Breast epithelium (tissue), 4 donors: ENCODE measurements at regions not wholly inside any gene's neighbourhood (a gene's known extent, or its start where the extent isn't known, plus 50 kb on each side); places are given as distances from the start of the nearest gene placed in this dataset.

Experiments used
- DNase-seq, 2 donors: peaks; one replicate each; pipeline ENCODE4 v3.0.0-alpha.2; 2019; ENCODE audit warnings: low spot score in 2 of 2
- H3K27ac ChIP-seq, 2 donors: fragments of 200-600 bp; sonication (generic) in 1 of 2; one replicate each; pipeline ENCODE4 v1.5.1; 2016 to 2019; ENCODE audit warnings: mild to moderate bottlenecking in 1 of 2
- H3K27me3 ChIP-seq, 2 donors: fragments of 200-600 bp; sonication (generic) in 1 of 2; one replicate each; pipeline versions ENCODE4 v1.5.1 to v1.6.0; 2017 to 2019; ENCODE audit warnings: control low read depth in 1 of 2, mild to moderate bottlenecking in 1 of 2
- H3K36me3 ChIP-seq: fragments of 200-600 bp; one replicate; pipeline ENCODE4 v1.5.1; 2019
- H3K4me1 ChIP-seq, 2 donors: fragments of 200-600 bp; sonication (generic); one replicate each; pipeline ENCODE4 v1.5.1; 2016 to 2019; ENCODE audit warnings: control low read depth in 1 of 2
- H3K4me3 ChIP-seq, 3 donors: fragments of 200-600 bp; sonication (generic); 1 replicate in 2 of 3; 2 replicates in 1 of 3; pipeline ENCODE4 v1.5.1; 2016 to 2019; ENCODE audit warnings: mild to moderate bottlenecking in 3 of 3, moderate library complexity in 2 of 3
- H3K9me3 ChIP-seq, 2 donors: fragments of 200-600 bp; sonication (generic) in 1 of 2; one replicate each; pipeline ENCODE4 v1.5.1; 2016 to 2019; ENCODE audit warnings: control low read depth in 1 of 2
- CTCF ChIP-seq, 3 donors: fragments of 450-650 bp; IDR thresholded peaks; one replicate each; pipeline ENCODE4 v1.5.1; 2016 to 2017; ENCODE audit warnings: antibody characterized with exemption in 3 of 3, mild to moderate bottlenecking in 3 of 3, moderate library complexity in 3 of 3
- POLR2A ChIP-seq: fragments of 450-650 bp; IDR thresholded peaks from one replicate; pipeline ENCODE4 v1.6.1; 2016; ENCODE audit warnings: antibody characterized with exemption, mild to moderate bottlenecking, moderate library complexity
- POLR2AphosphoS5 ChIP-seq, 3 donors: sonication (generic); formaldehyde crosslinking; IDR thresholded peaks; one replicate each; pipeline ENCODE4 v1.6.1; 2017; ENCODE audit warnings: antibody characterized with exemption in 3 of 3
- intact Hi-C: fragments of 100-400 bp; cut with DNase I; formaldehyde crosslinking; loops from one replicate; pipeline ENCODE4 v1.15.1; 2023; ENCODE audit warnings: low total_unique reads

- no peak overlapping the region for H3K27ac ChIP-seq
- no peak overlapping the region for H3K4me3 ChIP-seq
- TF ChIP-seq CTCF (IDR thresholded peaks at IDR 0.05) (no peak), POLR2AphosphoS5 (IDR thresholded peaks at IDR 0.05) (no peak), POLR2A (no peak)
- H3K9me3 ChIP-seq, result no peaks in the 10 kb centered on the region
- H3K36me3 ChIP-seq, result no peaks in the 10 kb centered on the region
- intact Hi-C loops, result no loop called here
- DNase-seq, result no peak
- H3K4me1 ChIP-seq, result no peaks in the 10 kb centered on the region
- H3K27me3 ChIP-seq, result no peaks in the 10 kb centered on the region
Observed at GRCh38 chr6:163913045-163913444, 498.5 kb downstream of the QKI start.

GRCh38 chr6:163906006-163906710 is 491.6 kb downstream of the QKI start:
- H3K27ac ChIP-seq, result no peak overlapping the region
- H3K4me1 ChIP-seq, result no peaks in the 10 kb centered on the region
- no peaks in the 10 kb centered on the region for H3K36me3 ChIP-seq
- no peaks in the 10 kb centered on the region for H3K9me3 ChIP-seq
- H3K27me3 ChIP-seq, result no peaks in the 10 kb centered on the region
- no peak for DNase-seq
- intact Hi-C loops, result no loop called here
- no peak overlapping the region for H3K4me3 ChIP-seq
- TF ChIP-seq CTCF (IDR thresholded peaks at IDR 0.05) (no peak), POLR2AphosphoS5 (IDR thresholded peaks at IDR 0.05) (no peak), POLR2A (no peak)

- TF ChIP-seq POLR2AphosphoS5 (IDR thresholded peaks at IDR 0.05), result no peak
- no peak for TF ChIP-seq POLR2A
- TF ChIP-seq CTCF (IDR thresholded peaks at IDR 0.05), result no peak
- DNase-seq, result no peak
Observed at GRCh38 chr6:163904186-163904585, 489.7 kb downstream of the QKI start.

GRCh38 chr6:163903541-163903940 is 489.0 kb downstream of the QKI start:
- no peaks in the 10 kb centered on the region for H3K27me3 ChIP-seq
- H3K27ac ChIP-seq, result no peak overlapping the region
- H3K4me3 ChIP-seq, result no peak overlapping the region
- H3K4me1 ChIP-seq, result no peaks in the 10 kb centered on the region
- DNase-seq, result no peak
- no peak for TF ChIP-seq POLR2A
- no peak for TF ChIP-seq CTCF (IDR thresholded peaks at IDR 0.05)
- TF ChIP-seq POLR2AphosphoS5 (IDR thresholded peaks at IDR 0.05), result no peak
- intact Hi-C loops, result loop anchor here (5.0 kb wide), 1 partner anchor 1296 kb away; no protein-coding TSS in a partner anchor
- no peaks in the 10 kb centered on the region for H3K36me3 ChIP-seq
- no peaks in the 10 kb centered on the region for H3K9me3 ChIP-seq

More at GRCh38 chr6:163904186-163904585, 489.7 kb downstream of the QKI start:
- no peak overlapping the region for H3K27ac ChIP-seq
- H3K4me1 ChIP-seq, result no peaks in the 10 kb centered on the region
- no peak overlapping the region for H3K4me3 ChIP-seq
- intact Hi-C loops, result loop anchor here (5.0 kb wide), 1 partner anchor 1297 kb away; no protein-coding TSS in a partner anchor
- no peaks in the 10 kb centered on the region for H3K27me3 ChIP-seq
- H3K36me3 ChIP-seq, result no peaks in the 10 kb centered on the region
- H3K9me3 ChIP-seq, result no peaks in the 10 kb centered on the region

- Histone ChIP-seq H3K27me3 (no peaks in the 10 kb centered on the region), H3K4me1 (no peaks in the 10 kb centered on the region), H3K4me3 (no peak overlapping the region), H3K36me3 (no peaks in the 10 kb centered on the region), H3K27ac (no peak overlapping the region), H3K9me3 (no peaks in the 10 kb centered on the region)
- DNase-seq, result no peak
- TF ChIP-seq POLR2A (no peak), POLR2AphosphoS5 (IDR thresholded peaks at IDR 0.05) (no peak), CTCF (IDR thresholded peaks at IDR 0.05) (no peak)
- intact Hi-C loops, result loop anchor here (5.0 kb wide), 1 partner anchor 1296 kb away; no protein-coding TSS in a partner anchor
Observed at GRCh38 chr6:163902993-163903392, 488.5 kb downstream of the QKI start.
